Neuronal stem cell (in vitro differentiated cells): ENCODE measurements at regions not wholly inside any gene's neighbourhood (a gene's known extent, or its start where the extent isn't known, plus 50 kb on each side); places are given as distances from the start of the nearest gene placed in this dataset.
"Not testable (repeated sequence)": the region's sequence is repeated elsewhere in the genome, so short reads cannot be mapped to it uniquely, and the experiment has no call there.

ENCODE experiments used
- DNase-seq: peaks from one replicate; pipeline ENCODE4 v3.0.0-alpha.2; 2013; ENCODE audit warnings: low spot score
- H2AFZ ChIP-seq: one replicate; pipeline ENCODE4 v1.6.1; 2013; ENCODE audit warnings: mild to moderate bottlenecking, low read length, inconsistent platforms
- H2AK5ac ChIP-seq: 2 replicates; pipeline ENCODE4 v1.6.1; 2013; ENCODE audit warnings: low read depth, mild to moderate bottlenecking, inconsistent platforms, low read length, moderate library complexity, mixed read lengths
- H2BK120ac ChIP-seq: 2 replicates; pipeline ENCODE4 v1.6.1; 2013; ENCODE audit warnings: low read depth, mild to moderate bottlenecking, inconsistent platforms, low read length, moderate library complexity, mixed read lengths
- H2BK12ac ChIP-seq: one replicate; pipeline ENCODE4 v1.6.1; 2013; ENCODE audit warnings: low read length, inconsistent platforms
- H2BK15ac ChIP-seq: 2 replicates; pipeline ENCODE4 v1.6.1; 2013; ENCODE audit warnings: mild to moderate bottlenecking, low read length, inconsistent platforms, mixed read lengths
- H2BK5ac ChIP-seq: one replicate; pipeline ENCODE4 v1.6.1; 2013; ENCODE audit warnings: inconsistent platforms, mild to moderate bottlenecking, low read length, moderate library complexity
- H3K14ac ChIP-seq: one replicate; pipeline ENCODE4 v1.6.1; 2013; ENCODE audit warnings: low read length, inconsistent platforms
- H3K18ac ChIP-seq: 2 replicates; pipeline ENCODE4 v1.6.1; 2013; ENCODE audit warnings: low read length, inconsistent platforms
- H3K23ac ChIP-seq: 2 replicates; pipeline ENCODE4 v1.6.1; 2013; ENCODE audit warnings: low read depth, mild to moderate bottlenecking, mixed read lengths, low read length, inconsistent platforms; ENCODE audit not compliant: poor library complexity
- H3K27ac ChIP-seq: replicated peaks from 3 replicates; pipeline ENCODE4 v1.5.1; 2013; ENCODE audit warnings: low read length, inconsistent platforms
- H3K27me3 ChIP-seq, 3 experiments: 2 replicates each; pipeline ENCODE4 v1.6.1; 2013; ENCODE audit warnings: low read length in 3 of 3, mild to moderate bottlenecking in 2 of 3, inconsistent platforms in 1 of 3, low read depth in 1 of 3, mixed read lengths in 1 of 3, moderate library complexity in 1 of 3; ENCODE audit not compliant: control insufficient read depth in 3 of 3, insufficient read depth in 3 of 3
- H3K36me3 ChIP-seq, 2 donors: replicated peaks in 1 of 2; 2 replicates each; pipeline ENCODE4 v1.6.1; 2013; ENCODE audit warnings: low read length in 2 of 2; ENCODE audit not compliant: control insufficient read depth in 2 of 2, insufficient read depth in 2 of 2
- H3K4ac ChIP-seq: 2 replicates; pipeline ENCODE4 v1.6.1; 2013; ENCODE audit warnings: inconsistent platforms, mild to moderate bottlenecking, low read length, moderate library complexity
- H3K4me1 ChIP-seq, 2 donors: 1 replicate in 1 of 2; 2 replicates in 1 of 2; pipeline ENCODE4 v1.6.1; 2013; ENCODE audit warnings: low read length in 2 of 2, low read depth in 1 of 2; ENCODE audit not compliant: control insufficient read depth in 2 of 2, insufficient read depth in 1 of 2
- H3K4me2 ChIP-seq: one replicate; pipeline ENCODE4 v1.6.1; 2013; ENCODE audit warnings: mild to moderate bottlenecking, low read length, inconsistent platforms; ENCODE audit not compliant: insufficient read depth, poor library complexity, severe bottlenecking
- H3K4me3 ChIP-seq, 2 donors: 2 replicates each; pipeline ENCODE4 v1.5.1; 2013; ENCODE audit warnings: low read length in 2 of 2, mild to moderate bottlenecking in 2 of 2, inconsistent platforms in 1 of 2, moderate library complexity in 1 of 2
- H3K79me1 ChIP-seq: one replicate; pipeline ENCODE4 v1.6.1; 2013; ENCODE audit warnings: low read depth, mild to moderate bottlenecking, inconsistent platforms, low read length, moderate library complexity
- H3K9ac ChIP-seq: one replicate; pipeline ENCODE4 v1.6.1; 2013; ENCODE audit warnings: mild to moderate bottlenecking, low read depth, low read length, inconsistent platforms; ENCODE audit not compliant: poor library complexity
- H3K9me3 ChIP-seq, 2 donors: replicated peaks in 1 of 2; 2 replicates each; pipeline versions ENCODE3 to v1.6.1; 2013; ENCODE audit warnings: low read length in 2 of 2, mild to moderate bottlenecking in 2 of 2, inconsistent platforms in 1 of 2, low read depth in 1 of 2, mixed read lengths in 1 of 2, moderate library complexity in 1 of 2; ENCODE audit not compliant: control insufficient read depth in 2 of 2, insufficient read depth in 1 of 2
- H4K8ac ChIP-seq: one replicate; pipeline ENCODE4 v1.6.1; 2013; ENCODE audit warnings: low read depth, mild to moderate bottlenecking, inconsistent platforms, low read length, moderate library complexity
- H4K91ac ChIP-seq: one replicate; pipeline ENCODE4 v1.6.1; 2013; ENCODE audit warnings: low read length, low read depth, mild to moderate bottlenecking, inconsistent platforms; ENCODE audit not compliant: poor library complexity
- WGBS, 2 donors: extraction: QIAGEN DNeasy Blood & Tissue Kit; methylation state at CpG; one replicate each; pipeline ENCODE4 v1.1.7; 2013; ENCODE audit warnings: missing lambda C conversion rate in 2 of 2, mixed read lengths in 1 of 2; ENCODE audit not compliant: insufficient read length in 2 of 2, insufficient replicate concordance in 1 of 2; ENCODE audit errors: extremely low coverage in 2 of 2; 5-methylcytosine and 5-hydroxymethylcytosine counted together

DNA sequence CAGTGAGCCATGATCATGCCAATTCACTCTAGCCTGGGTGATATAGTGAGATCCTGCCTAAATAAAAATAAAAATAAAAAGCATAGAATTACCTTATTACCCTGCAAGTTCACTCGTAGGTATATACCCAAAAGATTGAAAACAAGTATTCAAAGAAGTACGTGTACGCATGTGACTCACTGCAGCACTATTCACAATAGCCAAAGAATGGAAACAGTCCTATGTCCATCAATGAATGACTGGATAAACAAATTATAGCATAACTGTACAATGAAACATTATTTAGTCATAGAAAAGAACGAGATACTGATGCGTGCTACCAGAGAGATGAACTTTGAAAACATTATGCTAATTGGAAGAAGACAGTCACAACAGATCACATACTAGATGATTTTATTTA lies 204.6 kb upstream of the DIAPH2 start:
- no peak overlapping the region for H3K14ac ChIP-seq
- no peak overlapping the region for H2BK15ac ChIP-seq
- DNase-seq: no peak
- no peak overlapping the region for H3K4me3 ChIP-seq
- no peaks in the 10 kb centered on the region for H3K4me1 ChIP-seq
- H2AK5ac ChIP-seq: no peak overlapping the region
- no peak overlapping the region for H2BK12ac ChIP-seq
- H3K9me3 ChIP-seq: no peaks in the 10 kb centered on the region
- no peak overlapping the region for H3K4me2 ChIP-seq
- H3K27me3 ChIP-seq: peaks cover 0 to 3% (median 0%) of the 10 kb centered on the region in 3 experiments
- H3K23ac ChIP-seq: no peak overlapping the region
- no CpG with 5 or more reads among the region's 5 CpGs for WGBS, 2 donors
- no peak overlapping the region for H3K18ac ChIP-seq
- H2BK120ac ChIP-seq: no peak overlapping the region
- H3K79me1 ChIP-seq: no peaks in the 10 kb centered on the region
- H4K91ac ChIP-seq: no peak overlapping the region
- H3K4ac ChIP-seq: no peak overlapping the region
- H3K9ac ChIP-seq: no peak overlapping the region
- no peak overlapping the region for H4K8ac ChIP-seq
- no peak overlapping the region for H2AFZ ChIP-seq
- H3K36me3 ChIP-seq: no peaks in the 10 kb centered on the region
- H2BK5ac ChIP-seq: no peak overlapping the region
- H3K27ac ChIP-seq: no peak overlapping the region

DNA sequence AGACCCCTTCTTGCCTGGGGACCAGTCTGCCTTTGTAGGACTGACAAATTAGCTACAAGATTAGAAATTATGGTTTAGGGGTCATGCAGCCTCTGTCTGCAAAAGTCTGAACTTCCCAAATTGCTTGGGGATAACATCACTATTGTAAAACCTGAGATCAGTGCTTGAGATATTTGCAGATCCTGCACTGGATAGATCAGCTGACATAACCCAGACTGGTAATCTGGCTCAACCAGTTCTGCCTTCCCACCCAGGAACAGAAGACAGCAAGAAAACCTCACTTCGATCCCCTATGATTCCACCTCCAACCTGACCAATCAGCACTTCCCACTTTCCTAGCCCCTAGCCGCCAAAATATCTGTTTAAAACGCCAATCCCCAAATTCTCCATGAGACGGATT lies 202.8 kb upstream of the DIAPH2 start:
- no peak overlapping the region for H3K4me3 ChIP-seq
- no peak overlapping the region for H2BK12ac ChIP-seq
- H2BK15ac ChIP-seq: no peak overlapping the region
- H3K23ac ChIP-seq: no peak overlapping the region
- no peak overlapping the region for H3K18ac ChIP-seq
- no peak overlapping the region for H3K9ac ChIP-seq
- H3K27ac ChIP-seq: no peak overlapping the region
- no peak overlapping the region for H2AK5ac ChIP-seq
- no peak overlapping the region for H3K14ac ChIP-seq
- H4K91ac ChIP-seq: no peak overlapping the region
- H2BK120ac ChIP-seq: no peak overlapping the region
- H2BK5ac ChIP-seq: no peak overlapping the region
- H3K27me3 ChIP-seq: no peaks in the 10 kb centered on the region
- H2AFZ ChIP-seq: no peak overlapping the region
- no peak overlapping the region for H4K8ac ChIP-seq
- no peaks in the 10 kb centered on the region for H3K9me3 ChIP-seq
- no peak overlapping the region for H3K4ac ChIP-seq
- no CpG with 5 or more reads among the region's 4 CpGs for WGBS, 2 donors
- H3K36me3 ChIP-seq: no peaks in the 10 kb centered on the region
- no peaks in the 10 kb centered on the region for H3K79me1 ChIP-seq
- no peak for DNase-seq
- H3K4me2 ChIP-seq: no peak overlapping the region
- no peaks in the 10 kb centered on the region for H3K4me1 ChIP-seq

DNA sequence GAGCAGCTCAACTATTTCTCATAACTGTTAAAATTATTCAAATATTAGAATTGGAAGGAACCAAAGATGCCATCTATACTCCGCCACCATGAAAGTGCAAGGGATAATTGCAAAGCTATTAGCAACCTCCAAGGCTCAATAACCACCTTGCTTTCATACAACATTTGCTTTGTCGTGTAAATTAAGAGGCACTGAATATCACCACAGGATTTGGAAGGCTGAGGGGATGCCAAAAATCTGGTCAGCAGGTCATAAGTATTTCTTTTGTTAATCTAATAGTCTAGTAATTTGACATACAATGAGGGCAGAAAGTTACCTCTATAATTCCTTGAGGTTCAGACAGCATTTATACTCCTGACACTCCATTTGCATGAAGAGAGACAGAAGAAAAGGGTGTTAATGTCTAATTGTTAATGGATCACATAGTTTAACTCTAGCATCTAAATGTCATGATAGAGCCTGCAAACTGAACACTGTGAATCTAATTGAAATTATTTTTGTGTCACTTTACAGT lies 200.9 kb upstream of the DIAPH2 start:
- no peak overlapping the region for H3K27ac ChIP-seq
- no peaks in the 10 kb centered on the region for H3K27me3 ChIP-seq
- H3K9ac ChIP-seq: no peak overlapping the region
- no peak overlapping the region for H3K4ac ChIP-seq
- no peak for DNase-seq
- H3K18ac ChIP-seq: no peak overlapping the region
- H3K4me3 ChIP-seq: no peak overlapping the region
- no CpG with 5 or more reads among the region's 2 CpGs for WGBS, 2 donors
- no peak overlapping the region for H3K4me2 ChIP-seq
- no peak overlapping the region for H3K14ac ChIP-seq
- no peak overlapping the region for H2BK120ac ChIP-seq
- H3K4me1 ChIP-seq: no peaks in the 10 kb centered on the region
- H4K8ac ChIP-seq: no peak overlapping the region
- H4K91ac ChIP-seq: no peak overlapping the region
- H2AK5ac ChIP-seq: no peak overlapping the region
- no peak overlapping the region for H2BK15ac ChIP-seq
- H2AFZ ChIP-seq: no peak overlapping the region
- no peak overlapping the region for H3K23ac ChIP-seq
- H3K79me1 ChIP-seq: no peaks in the 10 kb centered on the region
- no peak overlapping the region for H2BK5ac ChIP-seq
- H3K36me3 ChIP-seq: no peaks in the 10 kb centered on the region
- H3K9me3 ChIP-seq: no peaks in the 10 kb centered on the region
- no peak overlapping the region for H2BK12ac ChIP-seq

DNA sequence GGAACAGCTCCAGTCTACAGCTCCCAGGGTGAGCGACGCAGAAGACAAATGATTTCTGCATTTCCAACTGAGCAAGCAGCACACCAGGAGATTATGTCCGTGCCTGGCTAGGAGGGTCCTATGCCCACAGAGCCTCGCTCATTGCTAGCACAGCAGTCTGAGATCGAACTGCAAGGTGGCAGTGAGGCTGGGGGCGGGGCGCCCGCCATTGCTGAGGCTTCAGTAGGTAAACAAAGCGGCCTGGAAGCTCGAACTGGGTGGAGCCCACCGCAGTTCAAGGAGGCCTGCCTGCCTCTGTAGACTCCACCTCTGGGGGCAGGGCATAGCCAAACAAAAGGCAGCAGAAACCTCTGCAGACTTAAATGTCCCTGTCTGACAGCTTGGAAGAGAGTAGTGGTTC lies 198.0 kb upstream of the DIAPH2 start:
- not testable (repeated sequence) for H2BK15ac ChIP-seq, H3K4ac ChIP-seq, H2AK5ac ChIP-seq, H3K14ac ChIP-seq, H3K27me3 ChIP-seq, H4K91ac ChIP-seq, H2AFZ ChIP-seq, H3K27ac ChIP-seq, H3K79me1 ChIP-seq, H4K8ac ChIP-seq, H3K4me3 ChIP-seq, DNase-seq, H3K36me3 ChIP-seq, H2BK5ac ChIP-seq, H3K9me3 ChIP-seq, H3K23ac ChIP-seq, H3K18ac ChIP-seq, H2BK12ac ChIP-seq, H3K4me1 ChIP-seq, H2BK120ac ChIP-seq, H3K4me2 ChIP-seq, H3K9ac ChIP-seq
- no CpG with 5 or more reads among the region's 11 CpGs for WGBS, 2 donors
